PC-9 (cell line): ENCODE measurements at regions not wholly inside any gene's neighbourhood (a gene's known extent, or its start where the extent isn't known, plus 50 kb on each side); places are given as distances from the start of the nearest gene placed in this dataset.

Experiments used
- BruUV-seq: library from RNA; stranded (reverse); fragments of 400-500 nt; replicated peaks from 2 replicates; lab custom pipeline; 2021; lab: Mats Ljungman, UMichigan
- CTCF ChIA-PET: fragments of 300-600 bp; sonication (Branson Sonifier 250); formaldehyde crosslinking; loops from one replicate; lab custom pipeline; 2022; ENCODE audit warnings: antibody characterized with exemption; lab: Charles Lee
- POLR2A ChIA-PET: fragments of 300-600 bp; sonication (Branson Sonifier 250); formaldehyde crosslinking; loops from one replicate; lab custom pipeline; 2022; ENCODE audit warnings: antibody characterized with exemption; ENCODE audit not compliant: unreplicated experiment; lab: Charles Lee
- DNase-seq, 2 experiments: peaks; one replicate each; pipeline versions ENCODE4 v3.0.0 to v3.0.0-alpha.2; 2015 to 2022; ENCODE audit warnings: mixed read lengths in 1 of 2
- H2AFZ ChIP-seq: fragments of 200-600 bp; sonication (generic); 2 replicates; pipeline ENCODE4 v1.8.1; 2017; ENCODE audit warnings: antibody characterized with exemption
- H3F3A ChIP-seq: fragments of 200-600 bp; sonication (generic); 2 replicates; pipeline ENCODE4 v1.8.1; 2017; ENCODE audit warnings: antibody characterized with exemption, mild to moderate bottlenecking, low read depth; ENCODE audit not compliant: insufficient read depth
- H3K27ac ChIP-seq: fragments of 200-600 bp; sonication (generic); 2 replicates; pipeline ENCODE4 v1.6.1; 2016; ENCODE audit warnings: mixed run types
- H3K27me3 ChIP-seq: fragments of 200-600 bp; sonication (generic); 2 replicates; pipeline ENCODE4 v1.6.1; 2016; ENCODE audit warnings: low read depth, mixed run types; ENCODE audit not compliant: insufficient read depth
- H3K36me3 ChIP-seq: fragments of 200-600 bp; sonication (generic); 2 replicates; pipeline ENCODE4 v1.6.1; 2016; ENCODE audit warnings: low read depth, mixed run types
- H3K4me1 ChIP-seq: fragments of 200-600 bp; sonication (generic); replicated peaks from 2 replicates; pipeline ENCODE4 v1.6.1; 2016; ENCODE audit warnings: mixed run types; ENCODE audit not compliant: insufficient read depth
- H3K4me2 ChIP-seq: fragments of 200-600 bp; sonication (generic); 2 replicates; pipeline ENCODE4 v1.6.1; 2017; ENCODE audit warnings: mixed run types
- H3K4me3 ChIP-seq: fragments of 200-600 bp; sonication (generic); 2 replicates; pipeline ENCODE4 v1.6.1; 2016; ENCODE audit warnings: mixed run types
- H3K79me2 ChIP-seq: fragments of 200-600 bp; sonication (generic); 2 replicates; pipeline ENCODE4 v1.6.1; 2017; ENCODE audit warnings: low read depth, mixed run types
- H3K9me2 ChIP-seq: fragments of 200-600 bp; sonication (generic); 2 replicates; pipeline ENCODE4 v1.8.1; 2017; ENCODE audit warnings: mild to moderate bottlenecking; ENCODE audit not compliant: insufficient read depth
- H3K9me3 ChIP-seq: fragments of 200-600 bp; sonication (generic); 2 replicates; pipeline ENCODE4 v1.8.1; 2016; ENCODE audit warnings: low read depth; ENCODE audit not compliant: insufficient read depth
- H4K20me1 ChIP-seq: fragments of 200-600 bp; sonication (generic); 2 replicates; pipeline ENCODE4 v1.8.1; 2017; ENCODE audit not compliant: insufficient read depth
- CTCF ChIP-seq: fragments of 200-600 bp; sonication (generic); conservative IDR thresholded peaks from 2 replicates; pipeline ENCODE4 v1.6.1; 2017; ENCODE audit warnings: mixed run types, antibody characterized with exemption, mild to moderate bottlenecking, moderate library complexity
- EZH2 ChIP-seq: fragments of 200-600 bp; sonication (generic); IDR thresholded peaks from 2 replicates; pipeline ENCODE4 v1.8.0; 2017; ENCODE audit warnings: antibody characterized with exemption, low read depth
- intact Hi-C: fragments of 100-400 bp; cut with micrococcal nuclease; formaldehyde crosslinking; loops from one replicate; pipeline ENCODE4 v1.10.0; 2022; ENCODE audit not compliant: unreplicated experiment

- DNase-seq = no peak
- Histone ChIP-seq H3K27me3 (no peaks in the 10 kb centered on the region), H2AFZ (no peak overlapping the region), H3K27ac (no peak overlapping the region), H3K9me3 (no peaks in the 10 kb centered on the region; the same call in 1 of the 2 replicates), H3K9me2 (no peaks in the 10 kb centered on the region; the same call in 1 of the 2 replicates), H3K79me2 (no peaks in the 10 kb centered on the region), H3K4me3 (no peak overlapping the region), H3K36me3 (no peaks in the 10 kb centered on the region), H3F3A (peaks cover 4% of the 10 kb centered on the region; the same call in 1 of the 2 replicates), H3K4me2 (no peak overlapping the region), H3K4me1 (peaks cover 10% of the 10 kb centered on the region), H4K20me1 (no peaks in the 10 kb centered on the region)
- intact Hi-C loops = no loop called here
- TF ChIP-seq CTCF (no peak), EZH2 (no peak)
- ChIA-PET POLR2A (no interaction called here), CTCF (no interaction called here)
- no TSS peak for BruUV-seq
Measured at GRCh38 chr15:91520850-91521249, 332.7 kb upstream of the SLCO3A1 start.

- ChIA-PET CTCF (no interaction called here), POLR2A (no interaction called here)
- no peak overlapping the region for H3K4me3 ChIP-seq
- H3K9me2 ChIP-seq = no peaks in the 10 kb centered on the region; the same call in 1 of the 2 replicates
- no peaks in the 10 kb centered on the region; the same call in 1 of the 2 replicates for H3K9me3 ChIP-seq
- H3K36me3 ChIP-seq = no peaks in the 10 kb centered on the region
- TF ChIP-seq CTCF = no peak
- TF ChIP-seq EZH2 = no peak
- H3K79me2 ChIP-seq = no peaks in the 10 kb centered on the region
- H3K4me2 ChIP-seq = peak overlapping the region; percentile 25; the same call in 1 of the 2 replicates
- peaks cover 9% of the 10 kb centered on the region for H3K4me1 ChIP-seq
- no peak overlapping the region for H2AFZ ChIP-seq
- no TSS peak for BruUV-seq
- intact Hi-C loops = no loop called here
- H4K20me1 ChIP-seq = no peaks in the 10 kb centered on the region
- DNase-seq = no peak
- no peaks in the 10 kb centered on the region for H3K27me3 ChIP-seq
- H3F3A ChIP-seq = peaks cover 4% of the 10 kb centered on the region; the same call in 1 of the 2 replicates
- peak overlapping the region; percentile 47 for H3K27ac ChIP-seq
Measured at GRCh38 chr15:91521548-91521947, 332.0 kb upstream of the SLCO3A1 start.

GRCh38 chr15:91521996-91522395, 331.5 kb upstream of the SLCO3A1 start:
- CTCF ChIA-PET = no interaction called here
- intact Hi-C loops = loop anchor here (1.0 to 2.0 kb wide), 3 partner anchors 66 to 561 kb away; no protein-coding TSS in a partner anchor

More at GRCh38 chr15:91521996-91522395, 331.5 kb upstream of the SLCO3A1 start:
- H3K36me3 ChIP-seq = no peaks in the 10 kb centered on the region
- TF ChIP-seq CTCF = no peak
- TF ChIP-seq EZH2 = no peak
- DNase-seq = peak in 1 of 2 experiments; percentile 74
- H3K4me1 ChIP-seq = peaks cover 9% of the 10 kb centered on the region
- H4K20me1 ChIP-seq = no peaks in the 10 kb centered on the region
- no peaks in the 10 kb centered on the region for H3K27me3 ChIP-seq
- H3K9me2 ChIP-seq = no peaks in the 10 kb centered on the region; the same call in 1 of the 2 replicates
- POLR2A ChIA-PET = no interaction called here
- H3K9me3 ChIP-seq = no peaks in the 10 kb centered on the region; the same call in 1 of the 2 replicates
- peak overlapping the region; percentile 56 for H3K27ac ChIP-seq
- peak overlapping the region; percentile 25 for H3K4me2 ChIP-seq
- no peaks in the 10 kb centered on the region for H3K79me2 ChIP-seq
- H3F3A ChIP-seq = peaks cover 4% of the 10 kb centered on the region; the same call in 1 of the 2 replicates
- H2AFZ ChIP-seq = no peak overlapping the region
- BruUV-seq = no TSS peak
- H3K4me3 ChIP-seq = no peak overlapping the region
